ENCODE measurements at regions not wholly inside any gene's neighbourhood (a gene's known extent, or its start where the extent isn't known, plus 50 kb on each side); places are given as distances from the start of the nearest gene placed in this dataset.

GRCh38 chr7:86969865-86970264 lies 89.6 kb downstream of the ELAPOR2 start:
- Histone ChIP-seq H3K27ac (ENCODE audit: low read depth, low read length) (no peak overlapping the region), H3K36me3 (ENCODE audit: control insufficient read depth, insufficient read depth, low read length) (no peaks in the 10 kb centered on the region), H3K27me3 (ENCODE audit: control insufficient read depth, insufficient read depth, low read length) (no peaks in the 10 kb centered on the region), H3K4me1 (ENCODE audit: control insufficient read depth, insufficient read depth, low read length) (no peaks in the 10 kb centered on the region), H3K4me3 (ENCODE audit: low read length) (no peak overlapping the region), H3K9ac (ENCODE audit: low read length) (no peak overlapping the region)

GRCh38 chr7:86968618-86969017 lies 90.8 kb downstream of the ELAPOR2 start:
- no peaks in the 10 kb centered on the region for H3K4me1 ChIP-seq (ENCODE audit: control insufficient read depth, insufficient read depth, low read length)
- no peaks in the 10 kb centered on the region for H3K36me3 ChIP-seq (ENCODE audit: control insufficient read depth, insufficient read depth, low read length)
- no peak overlapping the region for H3K27ac ChIP-seq (ENCODE audit: low read depth, low read length)
- no peak overlapping the region for H3K9ac ChIP-seq (ENCODE audit: low read length)
- H3K27me3 ChIP-seq (ENCODE audit: control insufficient read depth, insufficient read depth, low read length) = no peaks in the 10 kb centered on the region
- no peak overlapping the region for H3K4me3 ChIP-seq (ENCODE audit: low read length)

GRCh38 chr7:86966916-86967315 lies 92.5 kb downstream of the ELAPOR2 start:
- Histone ChIP-seq H3K4me3 (ENCODE audit: low read length) (no peak overlapping the region), H3K36me3 (ENCODE audit: control insufficient read depth, insufficient read depth, low read length) (no peaks in the 10 kb centered on the region), H3K27me3 (ENCODE audit: control insufficient read depth, insufficient read depth, low read length) (no peaks in the 10 kb centered on the region), H3K27ac (ENCODE audit: low read depth, low read length) (no peak overlapping the region), H3K4me1 (ENCODE audit: control insufficient read depth, insufficient read depth, low read length) (no peaks in the 10 kb centered on the region), H3K9ac (ENCODE audit: low read length) (no peak overlapping the region)

GRCh38 chr7:86965727-86966120 lies 93.7 kb downstream of the ELAPOR2 start:
- H3K4me3 ChIP-seq (ENCODE audit: low read length) = no peak overlapping the region
- no peaks in the 10 kb centered on the region for H3K36me3 ChIP-seq (ENCODE audit: control insufficient read depth, insufficient read depth, low read length)
- H3K27ac ChIP-seq (ENCODE audit: low read depth, low read length) = no peak overlapping the region
- H3K27me3 ChIP-seq (ENCODE audit: control insufficient read depth, insufficient read depth, low read length) = no peaks in the 10 kb centered on the region
- H3K9ac ChIP-seq (ENCODE audit: low read length) = no peak overlapping the region
- H3K4me1 ChIP-seq (ENCODE audit: control insufficient read depth, insufficient read depth, low read length) = no peaks in the 10 kb centered on the region

- no peak overlapping the region for H3K27ac ChIP-seq (ENCODE audit: low read depth, low read length)
- H3K4me1 ChIP-seq (ENCODE audit: control insufficient read depth, insufficient read depth, low read length) = no peaks in the 10 kb centered on the region
Measured at GRCh38 chr7:86964973-86965726, 94.3 kb downstream of the ELAPOR2 start.

GRCh38 chr7:86963599-86964230 lies 95.7 kb downstream of the ELAPOR2 start:
- Histone ChIP-seq H3K9ac (ENCODE audit: low read length) (no peak overlapping the region), H3K4me3 (ENCODE audit: low read length) (no peak overlapping the region)

More at GRCh38 chr7:86964973-86965726, 94.3 kb downstream of the ELAPOR2 start:
- Histone ChIP-seq H3K27me3 (ENCODE audit: control insufficient read depth, insufficient read depth, low read length) (no peaks in the 10 kb centered on the region), H3K36me3 (ENCODE audit: control insufficient read depth, insufficient read depth, low read length) (no peaks in the 10 kb centered on the region), H3K4me3 (ENCODE audit: low read length) (no peak overlapping the region), H3K9ac (ENCODE audit: low read length) (no peak overlapping the region)

GRCh38 chr7:86962623-86963022 lies 96.8 kb downstream of the ELAPOR2 start:
- Histone ChIP-seq H3K27me3 (ENCODE audit: control insufficient read depth, insufficient read depth, low read length) (no peaks in the 10 kb centered on the region), H3K4me1 (ENCODE audit: control insufficient read depth, insufficient read depth, low read length) (no peaks in the 10 kb centered on the region), H3K36me3 (ENCODE audit: control insufficient read depth, insufficient read depth, low read length) (no peaks in the 10 kb centered on the region), H3K4me3 (ENCODE audit: low read length) (no peak overlapping the region), H3K27ac (ENCODE audit: low read depth, low read length) (no peak overlapping the region), H3K9ac (ENCODE audit: low read length) (no peak overlapping the region)

More at GRCh38 chr7:86963599-86964230, 95.7 kb downstream of the ELAPOR2 start:
- no peak overlapping the region for H3K27ac ChIP-seq (ENCODE audit: low read depth, low read length)
- no peaks in the 10 kb centered on the region for H3K4me1 ChIP-seq (ENCODE audit: control insufficient read depth, insufficient read depth, low read length)
- no peaks in the 10 kb centered on the region for H3K36me3 ChIP-seq (ENCODE audit: control insufficient read depth, insufficient read depth, low read length)
- no peaks in the 10 kb centered on the region for H3K27me3 ChIP-seq (ENCODE audit: control insufficient read depth, insufficient read depth, low read length)

GRCh38 chr7:86961686-86962085 lies 97.8 kb downstream of the ELAPOR2 start:
- H3K27ac ChIP-seq (ENCODE audit: low read depth, low read length) = no peak overlapping the region
- H3K4me1 ChIP-seq (ENCODE audit: control insufficient read depth, insufficient read depth, low read length) = no peaks in the 10 kb centered on the region
- no peak overlapping the region for H3K4me3 ChIP-seq (ENCODE audit: low read length)
- no peak overlapping the region for H3K9ac ChIP-seq (ENCODE audit: low read length)
- no peaks in the 10 kb centered on the region for H3K27me3 ChIP-seq (ENCODE audit: control insufficient read depth, insufficient read depth, low read length)
- H3K36me3 ChIP-seq (ENCODE audit: control insufficient read depth, insufficient read depth, low read length) = no peaks in the 10 kb centered on the region

GRCh38 chr7:86958380-86958779 lies 101.1 kb downstream of the ELAPOR2 start:
- no peaks in the 10 kb centered on the region for H3K36me3 ChIP-seq (ENCODE audit: control insufficient read depth, insufficient read depth, low read length)
- no peaks in the 10 kb centered on the region for H3K27me3 ChIP-seq (ENCODE audit: control insufficient read depth, insufficient read depth, low read length)
- H3K27ac ChIP-seq (ENCODE audit: low read depth, low read length) = no peak overlapping the region
- H3K4me1 ChIP-seq (ENCODE audit: control insufficient read depth, insufficient read depth, low read length) = no peaks in the 10 kb centered on the region
- H3K9ac ChIP-seq (ENCODE audit: low read length) = no peak overlapping the region
- no peak overlapping the region for H3K4me3 ChIP-seq (ENCODE audit: low read length)

GRCh38 chr7:86956567-86956966 lies 102.9 kb downstream of the ELAPOR2 start:
- no peaks in the 10 kb centered on the region for H3K4me1 ChIP-seq (ENCODE audit: control insufficient read depth, insufficient read depth, low read length)

GRCh38 chr7:86955895-86956503 lies 103.5 kb downstream of the ELAPOR2 start:
- no peak overlapping the region for H3K27ac ChIP-seq (ENCODE audit: low read depth, low read length)

More at GRCh38 chr7:86956567-86956966, 102.9 kb downstream of the ELAPOR2 start:
- no peak overlapping the region for H3K4me3 ChIP-seq (ENCODE audit: low read length)
- no peak overlapping the region for H3K27ac ChIP-seq (ENCODE audit: low read depth, low read length)
- H3K9ac ChIP-seq (ENCODE audit: low read length) = no peak overlapping the region
- no peaks in the 10 kb centered on the region for H3K27me3 ChIP-seq (ENCODE audit: control insufficient read depth, insufficient read depth, low read length)
- no peaks in the 10 kb centered on the region for H3K36me3 ChIP-seq (ENCODE audit: control insufficient read depth, insufficient read depth, low read length)

GRCh38 chr7:86954971-86955370 lies 104.5 kb downstream of the ELAPOR2 start:
- Histone ChIP-seq H3K36me3 (ENCODE audit: control insufficient read depth, insufficient read depth, low read length) (no peaks in the 10 kb centered on the region), H3K9ac (ENCODE audit: low read length) (no peak overlapping the region), H3K4me3 (ENCODE audit: low read length) (no peak overlapping the region), H3K4me1 (ENCODE audit: control insufficient read depth, insufficient read depth, low read length) (no peaks in the 10 kb centered on the region), H3K27me3 (ENCODE audit: control insufficient read depth, insufficient read depth, low read length) (no peaks in the 10 kb centered on the region), H3K27ac (ENCODE audit: low read depth, low read length) (no peak overlapping the region)

More at GRCh38 chr7:86955895-86956503, 103.5 kb downstream of the ELAPOR2 start:
- Histone ChIP-seq H3K4me1 (ENCODE audit: control insufficient read depth, insufficient read depth, low read length) (no peaks in the 10 kb centered on the region), H3K36me3 (ENCODE audit: control insufficient read depth, insufficient read depth, low read length) (no peaks in the 10 kb centered on the region), H3K9ac (ENCODE audit: low read length) (no peak overlapping the region), H3K27me3 (ENCODE audit: control insufficient read depth, insufficient read depth, low read length) (no peaks in the 10 kb centered on the region), H3K4me3 (ENCODE audit: low read length) (no peak overlapping the region)

Data from rectal smooth muscle tissue (tissue), 1 donor.